HG03460 (cell line): ENCODE measurements at regions not wholly inside any gene's neighbourhood (a gene's known extent, or its start where the extent isn't known, plus 50 kb on each side); places are given as distances from the start of the nearest gene placed in this dataset.

Experiments
- ATAC-seq: cut with Tn5 transposase; IDR thresholded peaks from one replicate; pipeline ENCODE4 v1.9.1; 2021; ENCODE audit not compliant: unreplicated experiment

DNA sequence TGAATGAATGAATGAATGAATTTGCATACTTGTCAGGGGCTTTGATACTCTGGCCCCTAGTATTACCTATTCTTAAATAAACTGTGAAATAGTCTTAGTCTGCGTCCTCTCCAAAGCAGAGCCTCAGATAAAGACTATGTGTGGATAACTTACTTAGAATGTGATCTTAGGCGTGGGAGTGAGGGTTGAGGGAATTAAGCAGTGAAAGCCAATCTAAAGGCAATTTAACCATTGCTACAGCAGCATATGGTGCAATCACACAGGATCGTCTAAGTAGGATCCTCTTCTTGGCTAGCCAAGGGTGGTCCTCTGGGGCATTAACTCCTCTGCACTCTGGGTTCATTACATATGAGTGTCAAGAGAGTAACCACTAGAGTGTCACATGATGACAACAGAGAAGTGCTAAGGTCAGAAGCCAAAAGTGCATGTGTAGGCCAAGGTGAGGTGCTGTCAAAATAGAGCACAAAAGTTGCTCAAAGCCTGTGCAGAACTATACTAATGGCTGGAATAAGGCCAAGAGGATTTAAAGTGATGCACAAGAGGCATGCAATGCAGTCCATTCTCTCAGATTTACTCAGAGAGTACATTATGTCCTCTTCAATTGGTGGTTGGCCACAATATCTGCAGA, 274.4 kb upstream of the SEMA6A start:
- ATAC-seq: no peak

DNA sequence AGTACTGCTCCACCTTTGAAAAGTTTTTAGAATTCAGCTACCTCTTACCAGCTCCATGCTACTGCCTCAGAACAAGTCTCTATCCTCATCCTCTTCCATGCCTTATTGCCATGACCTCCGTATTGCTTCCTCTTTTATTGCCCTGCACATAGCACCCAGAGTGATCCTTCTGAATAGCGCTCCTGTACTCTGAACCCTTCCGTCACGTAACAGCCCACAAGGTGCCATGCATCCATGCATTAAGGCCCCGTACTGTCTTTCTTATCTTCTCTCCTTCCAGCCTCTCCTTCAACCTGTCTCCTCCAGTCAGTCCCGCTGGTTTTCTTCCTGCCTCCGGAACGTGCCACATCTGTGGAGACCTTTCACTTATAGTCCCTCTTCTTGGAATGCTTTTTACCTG, 273.3 kb upstream of the SEMA6A start:
- ATAC-seq: no peak

DNA sequence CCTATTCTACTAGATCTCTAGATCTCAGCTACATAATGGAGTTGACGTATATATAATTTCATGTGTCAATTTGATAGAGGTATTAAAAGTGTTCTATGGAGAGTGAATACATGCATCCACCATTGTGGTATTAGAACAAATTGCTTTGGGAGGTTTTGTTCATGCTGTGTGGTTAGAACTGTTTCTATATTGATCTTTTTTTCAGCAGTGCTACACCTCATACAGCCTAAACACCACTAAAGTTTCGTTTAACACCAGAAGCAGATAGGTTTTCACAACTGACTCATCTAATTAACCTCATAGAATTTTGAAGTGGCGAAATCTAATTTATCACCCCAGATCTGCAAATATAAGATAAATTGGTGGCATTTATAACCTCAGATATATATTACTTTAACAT, 269.4 kb upstream of the SEMA6A start:
- no peak for ATAC-seq

DNA sequence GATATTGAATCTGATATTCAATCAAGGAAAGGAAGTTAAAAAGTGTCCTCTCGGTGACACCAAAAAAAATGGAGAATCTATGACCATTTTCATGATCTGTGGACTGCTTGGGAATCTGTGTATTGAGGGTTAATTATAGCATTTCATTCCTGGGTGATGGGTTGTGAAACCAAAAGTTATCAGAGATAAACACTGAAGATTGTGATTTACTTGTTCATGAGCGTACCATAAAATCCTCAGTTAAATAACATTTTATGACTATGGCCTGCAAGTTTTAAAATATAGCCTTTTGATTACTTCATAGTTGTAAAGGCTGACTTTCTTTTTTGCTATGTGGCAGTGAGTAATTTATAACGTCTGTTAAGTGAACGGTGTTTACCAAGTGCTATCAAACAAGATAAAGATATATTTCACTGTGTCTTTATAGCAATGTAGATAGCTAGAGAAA, 267.9 kb upstream of the SEMA6A start:
- ATAC-seq: no peak

DNA sequence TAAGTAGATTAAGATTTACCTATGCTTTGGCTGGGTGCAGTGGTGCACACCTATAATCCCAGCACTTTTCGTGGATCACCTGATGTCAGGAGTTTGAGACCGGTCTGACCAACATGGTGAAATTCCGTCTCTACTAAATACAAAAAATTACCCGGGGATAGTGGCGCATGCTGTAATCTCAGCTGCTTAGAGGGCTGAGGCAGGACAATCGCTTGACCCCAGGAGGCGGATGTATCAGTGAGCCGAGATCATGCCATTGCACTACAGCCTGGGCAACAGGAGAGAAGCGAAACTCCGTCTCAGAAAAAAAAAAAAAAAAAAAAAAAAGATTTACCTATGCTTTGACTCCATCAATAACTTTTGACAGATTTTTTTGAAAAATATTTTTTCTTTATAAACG, 267.1 kb upstream of the SEMA6A start:
- ATAC-seq: no peak

DNA sequence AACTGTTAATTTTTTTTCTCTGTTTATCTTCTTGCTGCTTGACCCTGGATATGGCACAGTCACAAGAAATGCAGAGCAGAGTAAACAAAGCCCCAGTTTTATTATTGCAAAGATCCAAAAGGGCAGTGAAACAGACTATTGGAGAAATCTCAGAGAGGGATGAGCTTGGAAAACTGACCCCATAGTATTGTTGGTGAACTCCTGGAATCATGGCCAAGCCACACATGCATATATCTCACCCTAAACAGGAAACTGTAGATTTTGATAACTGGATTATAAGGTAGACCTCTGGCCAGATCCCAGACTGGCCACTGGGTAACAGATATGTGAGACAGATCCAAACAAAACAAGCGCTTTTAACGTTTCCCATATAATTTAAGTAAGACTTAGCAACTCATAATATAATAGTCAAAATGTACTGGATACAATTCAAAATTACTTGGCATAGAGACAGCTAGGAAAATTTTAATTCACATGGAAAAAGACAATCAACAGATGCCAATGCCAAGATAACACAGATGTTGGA, 263.5 kb upstream of the SEMA6A start:
- ATAC-seq: no peak

DNA sequence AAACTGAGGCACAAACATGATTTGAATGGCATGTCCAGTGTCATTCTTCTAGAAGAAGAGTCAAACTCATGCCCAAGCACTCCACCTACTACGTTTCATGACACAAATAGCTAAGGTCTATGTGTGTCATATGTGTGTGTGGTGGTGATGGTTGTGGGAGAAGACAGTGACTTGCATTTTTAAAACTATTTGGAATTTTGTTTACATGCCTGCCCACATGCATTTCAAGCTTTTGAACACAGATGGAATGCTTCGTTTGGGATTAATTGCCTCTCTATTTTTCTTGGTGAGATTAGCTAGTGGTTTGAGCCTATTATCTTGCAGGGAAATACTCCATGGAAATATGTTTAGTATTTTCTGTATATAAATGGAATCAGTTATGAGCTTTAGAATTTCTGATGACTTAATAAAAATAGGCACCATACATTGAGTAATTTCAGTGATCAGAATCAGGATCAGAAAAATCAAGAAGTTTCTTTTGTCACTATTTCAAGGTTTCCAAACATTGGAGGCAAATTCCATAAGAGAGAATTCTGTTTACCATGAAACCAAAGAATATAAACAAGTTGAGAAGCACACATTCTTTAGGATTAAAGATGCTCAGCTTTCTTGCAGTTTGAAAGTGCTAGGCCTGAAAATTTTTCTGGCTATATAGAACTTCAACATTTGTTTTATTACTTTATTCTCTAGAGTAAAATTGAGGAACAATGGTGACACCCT, 260.3 kb upstream of the SEMA6A start:
- ATAC-seq: no peak

DNA sequence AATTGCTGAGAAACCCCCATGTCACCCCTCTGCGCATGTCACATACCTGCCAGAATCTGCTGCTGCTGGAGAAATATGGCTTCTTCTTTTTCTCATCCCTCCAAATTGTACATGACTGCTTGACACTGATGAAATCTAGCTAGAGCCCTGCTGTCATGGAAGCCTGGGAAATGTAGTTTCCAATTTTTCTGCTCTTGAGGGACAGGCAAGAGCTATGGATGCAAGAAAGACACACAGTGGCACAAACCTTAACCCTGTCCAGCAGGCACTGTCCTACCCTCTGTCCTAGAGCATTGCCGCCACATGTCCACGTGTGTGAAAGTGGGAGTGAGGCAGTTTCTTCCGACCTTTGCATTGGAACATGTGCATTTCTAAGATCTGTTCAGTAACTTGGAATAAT, 255.5 kb upstream of the SEMA6A start:
- ATAC-seq: no peak

DNA sequence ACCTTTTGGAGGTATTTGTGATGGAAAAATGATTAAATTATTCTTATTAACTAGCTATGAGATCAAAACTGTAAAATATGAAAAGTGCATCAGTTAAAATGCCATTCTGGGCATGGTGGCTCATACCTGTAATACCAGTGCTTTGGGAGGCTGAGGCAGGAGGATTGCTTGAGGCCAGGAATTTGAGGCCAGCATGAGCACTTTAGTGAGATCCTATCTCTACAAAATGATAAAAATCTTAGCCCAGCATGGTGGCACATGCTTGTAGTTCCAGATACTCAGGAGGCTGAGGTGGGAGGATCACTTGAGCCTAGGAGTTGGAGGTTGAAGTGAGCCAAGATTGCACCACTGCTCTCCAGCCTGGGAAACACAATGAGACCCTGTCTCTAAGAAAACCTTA, 252.5 kb upstream of the SEMA6A start:
- ATAC-seq: no peak

DNA sequence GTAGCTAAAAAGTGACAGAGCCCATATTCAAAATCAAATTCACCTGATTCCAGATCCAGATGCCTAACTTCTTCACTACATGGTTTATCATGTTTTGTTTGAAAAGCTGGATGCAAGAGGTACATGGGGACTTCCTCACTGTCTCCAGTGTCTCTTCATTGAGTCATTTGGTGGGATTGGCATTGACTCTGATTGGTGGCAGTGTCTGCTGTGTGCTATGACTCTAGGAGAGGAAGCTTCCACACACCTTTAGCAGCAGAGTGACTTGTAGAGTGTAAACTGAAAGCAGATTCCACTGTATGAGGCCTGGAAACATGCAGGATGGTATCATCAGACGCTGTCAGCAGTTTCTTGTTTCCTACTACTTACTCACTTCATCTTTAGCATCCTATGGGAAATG, 250.9 kb upstream of the SEMA6A start:
- no peak for ATAC-seq

DNA sequence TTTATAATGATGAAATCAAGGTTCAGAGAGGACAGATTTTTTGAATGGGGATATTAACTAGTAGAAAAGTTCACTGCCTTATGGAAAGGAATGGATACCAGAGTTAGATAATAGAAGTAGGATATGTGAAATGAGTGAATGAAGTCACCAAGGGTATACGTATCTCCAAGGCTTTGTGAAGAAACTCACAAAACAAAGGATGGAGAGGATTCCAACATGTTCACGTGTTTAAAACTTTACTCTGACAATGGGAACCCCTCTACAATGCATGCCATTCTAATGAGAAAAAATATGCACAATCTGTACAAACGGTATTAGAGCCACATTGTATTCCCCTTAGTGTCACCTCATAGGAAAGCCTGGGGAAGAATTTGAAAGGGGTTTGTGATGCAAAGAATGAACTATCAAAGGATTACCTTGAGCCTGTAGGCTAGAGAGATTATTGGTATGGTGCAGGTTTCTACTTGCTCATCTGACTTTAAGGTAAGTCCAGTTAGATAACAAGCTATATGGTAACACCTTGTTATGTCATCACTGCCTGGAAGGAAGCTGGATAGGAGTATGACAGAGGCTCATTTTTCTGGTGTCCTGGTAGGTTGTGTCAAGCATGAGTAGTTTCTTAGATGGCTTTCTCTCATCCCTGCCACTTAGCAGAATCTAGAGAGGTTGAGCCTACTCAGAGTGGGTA, 250.3 kb upstream of the SEMA6A start:
- no peak for ATAC-seq

DNA sequence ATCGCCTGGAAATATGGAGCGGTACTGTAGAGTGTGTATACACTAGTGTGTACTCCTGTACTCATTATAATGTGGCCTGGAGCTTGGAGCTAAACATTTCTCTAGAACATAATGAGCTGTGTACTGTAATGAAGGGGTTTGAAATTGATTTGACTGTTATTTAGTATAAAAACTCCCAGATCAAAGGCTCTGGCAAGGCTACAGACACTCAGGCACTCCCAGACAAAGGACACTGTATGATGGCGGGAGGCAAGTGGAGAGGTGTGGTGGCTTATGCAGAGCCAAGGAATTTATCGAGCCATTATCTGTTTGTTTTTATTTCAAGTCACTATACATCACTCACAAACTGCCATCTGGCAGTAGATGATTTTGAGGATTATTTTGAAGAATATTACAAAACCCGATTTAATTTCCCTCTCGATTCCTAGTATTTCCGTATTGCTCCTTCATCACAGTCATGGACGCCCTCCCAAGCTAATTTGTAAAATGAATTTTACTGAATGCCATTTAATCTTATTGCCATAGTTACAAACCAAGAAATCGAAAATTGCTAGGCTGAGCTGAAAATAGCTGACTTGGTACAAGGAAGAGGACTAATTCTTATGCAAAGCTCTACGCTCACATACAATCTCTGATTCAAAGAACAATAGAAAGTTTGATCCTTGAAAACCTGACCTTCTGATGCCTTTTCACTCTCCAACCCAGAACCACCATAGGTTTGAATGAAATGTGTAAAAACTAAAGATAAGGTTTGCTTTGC, 240.2 kb upstream of the SEMA6A start:
- no peak for ATAC-seq

DNA sequence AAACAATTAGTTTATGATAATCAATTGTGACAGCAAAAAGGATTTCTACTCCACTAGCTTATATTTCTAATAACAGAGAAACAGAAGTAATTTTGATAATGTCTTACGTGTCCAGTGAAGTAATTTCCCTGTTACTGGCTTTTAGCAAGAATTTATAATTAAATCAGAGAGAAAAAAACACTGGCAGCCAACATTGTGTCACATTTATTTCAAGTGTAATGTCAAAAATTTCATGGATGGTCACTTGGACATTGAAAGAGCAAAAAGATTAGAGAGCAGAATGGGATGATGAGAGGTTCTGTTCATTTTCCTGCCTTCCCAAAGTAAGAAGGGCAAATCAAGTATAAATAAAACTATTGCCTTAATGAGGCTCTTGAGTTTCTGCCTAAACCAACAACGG, 239.3 kb upstream of the SEMA6A start:
- no peak for ATAC-seq

DNA sequence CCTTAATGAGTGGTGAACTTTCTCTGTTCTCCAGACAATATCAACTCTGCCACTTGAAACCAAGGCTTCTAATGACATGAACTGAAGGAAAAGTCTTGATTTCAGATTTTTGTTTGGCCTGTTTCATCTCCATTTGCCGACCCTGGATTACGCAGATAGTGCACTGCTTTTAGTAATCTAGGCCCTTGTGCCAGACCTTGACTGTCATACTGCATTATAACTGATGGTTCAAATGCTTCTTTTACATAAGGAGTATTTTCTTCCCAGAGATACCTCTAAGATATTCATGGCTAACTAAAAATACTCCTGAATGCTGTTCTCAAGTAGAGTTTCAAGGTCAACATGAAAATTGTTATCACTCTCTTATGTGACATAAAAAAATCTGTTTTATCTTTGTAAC, 238.7 kb upstream of the SEMA6A start:
- ATAC-seq: no peak

DNA sequence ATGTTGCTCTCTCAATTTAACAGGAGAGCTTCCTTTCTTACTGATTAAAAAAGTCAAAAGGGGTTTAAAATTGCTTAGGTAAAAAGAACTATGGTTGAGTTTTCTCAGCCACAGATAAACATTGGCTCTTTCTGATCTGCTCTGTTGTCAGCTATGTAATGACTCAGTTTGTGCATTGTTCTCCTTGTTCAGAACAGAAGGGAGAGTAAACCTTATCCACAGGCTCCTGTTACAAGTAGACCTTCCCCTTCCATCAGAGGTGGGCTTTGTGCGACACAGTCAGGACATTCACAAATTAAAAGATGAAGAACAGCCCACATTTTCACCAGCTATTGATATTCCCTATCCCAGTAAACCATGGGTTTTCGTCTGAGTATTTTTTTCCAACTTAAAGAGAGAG, 236.3 kb upstream of the SEMA6A start:
- no peak for ATAC-seq

DNA sequence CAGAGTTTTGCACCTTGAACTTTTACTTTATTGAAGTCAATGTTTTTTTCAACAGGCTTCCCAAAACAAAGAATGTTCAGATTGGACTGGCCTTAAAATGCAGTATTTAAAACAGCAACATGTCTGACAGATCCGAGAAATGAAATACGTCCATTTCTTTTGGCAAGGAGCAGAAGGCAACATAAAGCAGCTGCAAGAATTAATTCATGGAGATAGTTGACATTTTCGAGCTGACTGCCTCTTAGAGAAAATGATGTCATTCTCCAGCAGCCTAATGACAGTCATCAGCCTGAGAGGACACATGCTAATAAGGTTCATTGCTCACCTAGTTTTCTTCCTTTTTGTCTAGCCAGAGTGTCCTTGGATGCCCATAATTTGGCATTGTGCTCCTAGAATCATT, 232.2 kb upstream of the SEMA6A start:
- ATAC-seq: no peak

DNA sequence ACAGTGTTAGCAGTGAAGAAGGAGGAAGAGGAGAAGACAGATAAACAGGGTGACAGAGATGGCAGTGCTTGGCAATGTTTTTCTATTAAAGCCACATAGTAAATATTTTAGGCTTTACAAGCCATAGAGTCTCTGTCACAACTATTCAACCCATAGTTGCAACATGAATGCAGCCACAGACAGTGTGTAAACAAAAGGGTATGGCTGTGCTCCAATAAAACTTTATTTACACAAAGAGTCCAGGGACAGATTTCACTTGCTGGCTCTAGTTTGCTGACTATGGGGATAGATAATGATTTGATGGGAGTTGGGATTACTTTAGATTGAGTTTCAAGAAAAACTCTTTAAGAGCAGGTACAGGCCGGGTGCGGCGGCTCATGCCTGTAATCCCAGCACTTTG, 224.8 kb upstream of the SEMA6A start:
- no peak for ATAC-seq

DNA sequence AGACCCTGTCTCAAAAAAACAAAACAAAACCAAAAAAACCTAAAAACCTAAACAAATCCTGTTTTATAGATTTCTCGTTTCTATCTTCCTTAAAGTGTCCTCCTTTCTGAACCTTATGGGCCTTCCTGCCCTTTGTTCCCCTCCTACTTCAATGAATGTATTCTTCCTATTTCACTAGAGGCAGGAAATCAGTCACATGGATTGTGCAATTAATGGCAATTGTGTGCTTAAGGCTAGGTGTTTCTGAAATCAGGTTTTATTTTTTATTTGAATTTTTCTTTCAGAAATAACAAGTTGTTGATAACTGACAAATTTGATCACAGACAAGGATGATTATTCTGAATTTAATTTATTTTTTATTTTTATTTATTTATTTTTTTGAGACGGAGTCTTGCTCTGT, 220.6 kb upstream of the SEMA6A start:
- ATAC-seq: no peak

DNA sequence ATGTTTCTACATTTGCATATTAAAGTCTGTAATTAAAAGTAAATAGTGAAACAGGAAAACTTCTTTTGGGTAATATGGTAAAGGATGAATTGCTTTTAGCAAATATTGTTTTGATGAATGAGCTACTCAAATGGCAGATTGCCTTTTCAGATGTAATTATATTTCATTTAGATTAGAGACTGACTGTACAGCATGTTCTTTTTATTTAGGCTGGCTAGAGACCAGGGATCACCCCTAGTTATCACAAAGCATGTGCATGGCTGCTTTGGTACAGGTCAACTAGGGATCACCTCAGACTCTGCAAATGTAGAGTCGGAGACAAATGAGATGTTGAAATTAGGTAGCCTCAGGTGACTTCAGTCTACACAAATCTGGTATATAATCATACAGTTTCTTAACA, 214.9 kb upstream of the SEMA6A start:
- no peak for ATAC-seq

DNA sequence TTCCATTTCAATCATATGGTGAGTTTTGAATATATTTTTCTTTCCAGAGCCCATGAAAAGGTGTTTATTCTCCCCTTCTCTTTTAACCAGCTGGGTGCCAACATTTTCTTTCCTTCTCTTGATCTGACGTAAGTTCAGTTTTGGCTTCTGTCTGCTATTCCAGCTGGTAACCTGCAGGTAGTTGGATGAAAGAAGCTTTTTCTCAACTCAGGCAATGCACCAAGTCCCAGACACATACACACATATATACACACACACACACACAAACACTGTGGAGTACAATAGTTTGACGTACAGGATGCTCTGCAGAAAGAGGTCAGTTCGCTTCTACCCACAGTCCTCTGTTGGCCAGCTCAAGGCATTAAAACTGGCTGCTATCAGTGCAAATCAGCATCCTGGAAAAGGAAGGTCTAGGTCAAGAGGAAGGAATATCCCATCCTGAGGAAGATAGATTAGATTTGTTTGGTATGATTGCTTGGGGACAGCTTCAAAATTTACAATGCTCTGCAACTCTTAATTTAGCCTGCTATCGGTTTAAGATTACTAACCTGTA, 214.3 kb upstream of the SEMA6A start:
- ATAC-seq: no peak

DNA sequence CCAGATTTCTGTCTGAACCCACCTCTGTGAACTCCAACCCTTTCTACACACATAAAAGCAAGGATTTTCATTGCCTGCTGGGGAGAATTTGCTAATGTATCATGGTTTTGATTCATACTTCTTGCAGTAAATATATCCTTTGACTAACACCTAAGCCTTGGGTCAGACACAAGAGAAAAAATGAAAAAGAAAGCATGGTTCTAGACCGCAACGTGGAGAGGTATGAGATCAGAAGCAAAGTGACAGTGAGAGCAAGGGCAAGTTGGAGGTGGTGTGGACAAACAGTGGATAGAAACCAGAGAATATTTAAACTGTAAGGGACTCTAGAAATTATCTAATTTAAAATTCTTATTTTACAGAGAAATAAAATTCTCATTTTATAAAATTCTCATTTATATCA, 212.9 kb upstream of the SEMA6A start:
- no peak for ATAC-seq
